Coronary artery (tissue), 2 donors: ENCODE measurements at regions not wholly inside any gene's neighbourhood (a gene's known extent, or its start where the extent isn't known, plus 50 kb on each side); places are given as distances from the start of the nearest gene placed in this dataset.

Source experiments
- DNase-seq: peaks from one replicate; pipeline ENCODE4 v3.0.0-alpha.2; 2017; ENCODE audit warnings: low spot score
- H3K27ac ChIP-seq, 2 donors: fragments of 200-600 bp; sonication (generic); one replicate each; pipeline ENCODE4 v1.5.1; 2016 to 2019
- H3K4me3 ChIP-seq: fragments of 200-600 bp; sonication (generic); 2 replicates; pipeline ENCODE4 v1.5.1; 2016; ENCODE audit warnings: mild to moderate bottlenecking, moderate library complexity
- TF ChIP-seq, protein P1 (sequence below): fragments of 200-600 bp; sonication (generic); IDR thresholded peaks from one replicate; pipeline ENCODE4 v1.5.1; 2019; ENCODE audit warnings: antibody characterized with exemption

DNA sequence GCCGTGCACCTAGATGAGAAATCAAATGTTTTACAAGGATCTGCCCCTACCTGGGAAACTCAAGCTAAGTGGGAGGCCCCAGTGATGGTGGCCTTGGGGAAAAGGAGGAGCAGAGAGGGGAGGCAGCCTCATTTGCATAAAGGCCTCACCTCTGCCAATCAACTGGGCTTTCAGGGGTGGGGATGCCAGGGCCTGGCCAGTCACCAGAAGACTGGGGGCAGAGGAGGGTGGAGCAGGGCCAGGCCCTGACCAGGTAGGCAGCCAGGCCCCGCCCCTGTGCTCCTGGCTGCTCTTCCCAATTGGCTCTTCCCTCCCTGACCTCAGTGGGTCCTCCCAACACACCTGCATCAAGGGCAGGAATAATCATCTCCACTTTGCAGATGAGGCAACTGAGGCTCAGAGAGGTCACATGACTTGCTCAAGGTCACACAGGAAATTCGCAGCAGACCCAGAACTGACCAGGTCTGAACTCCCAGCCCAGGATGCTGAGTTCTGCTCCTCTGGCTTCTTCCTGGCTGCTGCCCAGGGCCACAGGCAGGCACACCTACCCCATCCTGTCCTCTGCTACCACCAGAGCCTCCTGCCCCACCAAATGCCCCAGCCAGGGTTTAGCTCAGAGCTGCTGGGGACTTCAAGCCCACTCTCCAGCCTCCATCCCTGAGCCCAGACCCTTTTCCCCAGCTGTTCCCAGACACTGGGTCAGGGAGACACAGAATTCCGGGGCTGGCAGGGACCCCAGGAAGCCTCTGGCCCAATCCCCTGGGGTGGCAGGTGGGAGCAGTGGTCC is 677.9 kb downstream of the MATN1 start:
- Histone ChIP-seq H3K4me3 (no peak overlapping the region), H3K27ac (no peak overlapping the region)
- peak; percentile 47 for DNase-seq
- TF ChIP-seq, protein P1, sequence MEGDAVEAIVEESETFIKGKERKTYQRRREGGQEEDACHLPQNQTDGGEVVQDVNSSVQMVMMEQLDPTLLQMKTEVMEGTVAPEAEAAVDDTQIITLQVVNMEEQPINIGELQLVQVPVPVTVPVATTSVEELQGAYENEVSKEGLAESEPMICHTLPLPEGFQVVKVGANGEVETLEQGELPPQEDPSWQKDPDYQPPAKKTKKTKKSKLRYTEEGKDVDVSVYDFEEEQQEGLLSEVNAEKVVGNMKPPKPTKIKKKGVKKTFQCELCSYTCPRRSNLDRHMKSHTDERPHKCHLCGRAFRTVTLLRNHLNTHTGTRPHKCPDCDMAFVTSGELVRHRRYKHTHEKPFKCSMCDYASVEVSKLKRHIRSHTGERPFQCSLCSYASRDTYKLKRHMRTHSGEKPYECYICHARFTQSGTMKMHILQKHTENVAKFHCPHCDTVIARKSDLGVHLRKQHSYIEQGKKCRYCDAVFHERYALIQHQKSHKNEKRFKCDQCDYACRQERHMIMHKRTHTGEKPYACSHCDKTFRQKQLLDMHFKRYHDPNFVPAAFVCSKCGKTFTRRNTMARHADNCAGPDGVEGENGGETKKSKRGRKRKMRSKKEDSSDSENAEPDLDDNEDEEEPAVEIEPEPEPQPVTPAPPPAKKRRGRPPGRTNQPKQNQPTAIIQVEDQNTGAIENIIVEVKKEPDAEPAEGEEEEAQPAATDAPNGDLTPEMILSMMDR, result no peak

- TF ChIP-seq, protein P1, result no peak
- peak; percentile 31 for DNase-seq
- Histone ChIP-seq H3K4me3 (no peak overlapping the region), H3K27ac (no peak overlapping the region)
These were observed 678.7 kb downstream of the MATN1 start for GRCh38 chr1:30044656-30045144.

GRCh38 chr1:30043731-30044408 is 679.5 kb downstream of the MATN1 start:
- DNase-seq, result peak; percentile 40
- no peak overlapping the region for H3K4me3 ChIP-seq
- H3K27ac ChIP-seq, result no peak overlapping the region
- TF ChIP-seq, protein P1, result no peak

GRCh38 chr1:30043256-30043655 is 680.1 kb downstream of the MATN1 start:
- Histone ChIP-seq H3K4me3 (no peak overlapping the region), H3K27ac (no peak overlapping the region)
- no peak for DNase-seq
- TF ChIP-seq, protein P1, result no peak

DNA sequence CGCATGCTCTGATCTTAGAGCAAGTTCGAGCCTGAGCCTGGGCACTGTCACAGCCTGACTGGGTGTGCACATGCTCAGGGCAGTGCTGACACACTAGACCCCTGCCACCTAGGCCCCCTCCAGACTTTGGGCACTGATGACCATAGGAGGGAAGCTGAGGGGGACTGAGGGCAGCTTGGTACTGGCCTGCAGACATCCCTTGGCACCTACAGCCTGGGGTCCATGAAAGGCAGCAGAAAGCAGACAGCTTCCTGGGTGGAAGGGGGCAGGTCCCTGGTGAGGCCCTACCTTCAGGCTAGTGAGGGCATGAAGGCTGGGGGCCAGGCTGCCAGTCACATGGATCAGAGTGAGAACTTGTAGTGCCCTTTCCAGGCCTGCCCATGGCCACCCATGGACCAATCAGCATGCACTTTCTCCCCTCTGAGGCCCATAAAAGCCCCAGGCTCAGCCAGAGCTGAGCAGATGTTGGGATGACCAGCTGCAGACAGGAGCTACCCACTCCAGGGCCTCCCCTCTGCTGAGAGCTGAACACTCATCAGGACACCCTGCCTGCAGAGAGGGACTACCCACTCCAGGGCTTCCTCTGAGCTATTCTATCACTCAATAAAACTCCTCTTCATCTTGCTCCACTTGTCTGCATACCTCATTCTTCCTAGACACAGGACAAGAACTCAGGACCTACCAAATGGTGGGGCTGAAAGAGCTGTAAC is 680.8 kb downstream of the MATN1 start:
- TF ChIP-seq, protein P1, result no peak
- no peak for DNase-seq
- Histone ChIP-seq H3K27ac (no peak overlapping the region), H3K4me3 (no peak overlapping the region)

DNA sequence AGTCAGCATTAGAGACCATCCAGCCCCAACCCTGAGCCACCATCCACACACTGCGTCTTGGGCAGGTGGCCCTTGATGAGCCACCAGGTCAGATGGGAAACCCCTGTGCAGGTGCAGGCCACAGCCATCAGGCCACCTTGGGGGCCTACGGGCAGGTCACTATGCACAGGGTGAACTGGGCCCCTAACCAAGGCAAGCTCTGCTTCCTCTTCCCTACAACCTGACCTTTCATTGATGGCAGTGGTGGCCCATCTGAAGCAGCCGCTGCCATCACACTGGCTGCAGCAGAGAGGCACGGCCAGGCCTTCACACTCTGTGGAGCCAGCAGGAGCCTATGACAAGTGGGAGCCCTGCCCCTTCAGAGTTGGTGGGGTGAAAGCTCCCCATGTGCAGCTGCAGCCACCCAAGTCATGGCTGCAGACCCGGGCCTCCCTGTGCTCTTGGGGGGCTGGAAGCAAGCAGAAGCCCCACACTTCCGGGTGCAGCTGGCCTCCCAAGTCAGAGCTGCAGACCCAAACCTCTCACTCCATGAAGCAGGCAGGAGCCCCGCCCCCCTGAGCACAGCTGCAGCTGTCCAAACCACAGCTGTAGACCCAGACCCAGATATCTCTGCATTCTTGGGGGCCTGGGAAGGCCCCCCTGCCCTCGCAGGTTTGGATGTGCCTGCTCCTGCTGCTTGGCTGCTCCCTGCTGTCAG is 681.5 kb downstream of the MATN1 start:
- no peak overlapping the region for H3K4me3 ChIP-seq
- H3K27ac ChIP-seq, result no peak overlapping the region
- TF ChIP-seq, protein P1, result no peak
- no peak for DNase-seq
